ENCODE measurements at regions not wholly inside any gene's neighbourhood (a gene's known extent, or its start where the extent isn't known, plus 50 kb on each side); places are given as distances from the start of the nearest gene placed in this dataset.

GRCh38 chr11:116539836-116540418 lies 232.9 kb downstream of the BUD13 start:
- TF ChIP-seq CTCF (IDR thresholded peaks at IDR 0.05) (no peak), POLR2A (IDR thresholded peaks at IDR 0.05) (no peak)
